ENCODE measurements at regions not wholly inside any gene's neighbourhood (a gene's known extent, or its start where the extent isn't known, plus 50 kb on each side); places are given as distances from the start of the nearest gene placed in this dataset.
"Not testable (repeated sequence)": the region's sequence is repeated elsewhere in the genome, so short reads cannot be mapped to it uniquely, and the experiment has no call there.

DNA sequence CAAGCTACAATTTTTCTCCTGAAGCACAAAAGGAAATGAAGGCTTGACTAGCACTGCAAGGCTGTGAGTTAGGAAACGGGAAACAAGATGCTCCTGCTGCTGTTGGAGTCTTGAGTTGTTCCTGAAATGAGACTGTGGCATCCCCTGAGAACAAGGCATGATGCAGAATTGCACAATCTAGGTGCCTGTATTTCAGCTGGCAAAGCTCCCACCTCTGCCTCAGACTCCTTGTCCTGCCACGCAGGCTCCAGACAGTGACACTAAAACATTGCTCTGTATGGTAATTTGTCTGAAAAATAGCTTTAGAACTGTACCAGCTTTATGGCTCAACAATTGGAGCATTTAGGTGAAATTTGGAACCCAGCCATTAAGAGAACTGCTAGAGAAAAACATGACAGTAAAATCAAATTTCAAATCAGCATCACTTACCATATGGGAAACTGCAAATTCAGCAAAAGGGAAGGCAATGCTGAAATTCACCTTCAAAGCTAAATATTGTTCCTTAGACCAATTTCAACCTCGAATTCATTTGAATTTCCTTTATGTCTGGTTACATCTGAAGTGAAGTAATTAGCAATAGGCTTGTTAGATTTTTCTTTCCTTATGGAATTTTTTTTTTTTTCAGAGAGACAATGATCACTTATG lies 103.4 kb downstream of the MFAP3L start:
- no peaks in the 10 kb centered on the region for H3K9me3 Mint-ChIP-seq (ENCODE audit: low read depth)
- DNase-seq (ENCODE audit: low spot score) = no peak

GRCh38 chr4:169921732-169922131 lies 104.5 kb downstream of the MFAP3L start:
- H3K27me3 Mint-ChIP-seq (ENCODE audit: low read depth) = peaks cover 18% of the 10 kb centered on the region
- H3K4me1 Mint-ChIP-seq (ENCODE audit: low read depth) = no peaks in the 10 kb centered on the region
- DNase-seq (ENCODE audit: low spot score) = no peak
- no peaks in the 10 kb centered on the region for H3K36me3 Mint-ChIP-seq (ENCODE audit: low read depth)
- no peak overlapping the region for H3K4me3 Mint-ChIP-seq (ENCODE audit: unreplicated experiment)
- peaks cover 4% of the 10 kb centered on the region for H3K9me3 Mint-ChIP-seq (ENCODE audit: low read depth)
- H3K27ac Mint-ChIP-seq (ENCODE audit: unreplicated experiment) = no peak overlapping the region
- TF ChIP-seq, protein P1, sequence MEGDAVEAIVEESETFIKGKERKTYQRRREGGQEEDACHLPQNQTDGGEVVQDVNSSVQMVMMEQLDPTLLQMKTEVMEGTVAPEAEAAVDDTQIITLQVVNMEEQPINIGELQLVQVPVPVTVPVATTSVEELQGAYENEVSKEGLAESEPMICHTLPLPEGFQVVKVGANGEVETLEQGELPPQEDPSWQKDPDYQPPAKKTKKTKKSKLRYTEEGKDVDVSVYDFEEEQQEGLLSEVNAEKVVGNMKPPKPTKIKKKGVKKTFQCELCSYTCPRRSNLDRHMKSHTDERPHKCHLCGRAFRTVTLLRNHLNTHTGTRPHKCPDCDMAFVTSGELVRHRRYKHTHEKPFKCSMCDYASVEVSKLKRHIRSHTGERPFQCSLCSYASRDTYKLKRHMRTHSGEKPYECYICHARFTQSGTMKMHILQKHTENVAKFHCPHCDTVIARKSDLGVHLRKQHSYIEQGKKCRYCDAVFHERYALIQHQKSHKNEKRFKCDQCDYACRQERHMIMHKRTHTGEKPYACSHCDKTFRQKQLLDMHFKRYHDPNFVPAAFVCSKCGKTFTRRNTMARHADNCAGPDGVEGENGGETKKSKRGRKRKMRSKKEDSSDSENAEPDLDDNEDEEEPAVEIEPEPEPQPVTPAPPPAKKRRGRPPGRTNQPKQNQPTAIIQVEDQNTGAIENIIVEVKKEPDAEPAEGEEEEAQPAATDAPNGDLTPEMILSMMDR (IDR thresholded peaks at IDR 0.05) = no peak

More for the DNA sequence above, 103.4 kb downstream of the MFAP3L start:
- H3K27me3 Mint-ChIP-seq (ENCODE audit: low read depth) = peaks cover 18% of the 10 kb centered on the region
- TF ChIP-seq, protein P1 (IDR thresholded peaks at IDR 0.05) = no peak
- H3K4me3 Mint-ChIP-seq (ENCODE audit: unreplicated experiment) = no peak overlapping the region
- H3K4me1 Mint-ChIP-seq (ENCODE audit: low read depth) = no peaks in the 10 kb centered on the region
- no peak overlapping the region for H3K27ac Mint-ChIP-seq (ENCODE audit: unreplicated experiment)
- H3K36me3 Mint-ChIP-seq (ENCODE audit: low read depth) = no peaks in the 10 kb centered on the region

- Mint-ChIP-seq H3K4me3 (ENCODE audit: unreplicated experiment) (no peak overlapping the region), H3K27me3 (ENCODE audit: low read depth) (peaks cover 18% of the 10 kb centered on the region), H3K9me3 (ENCODE audit: low read depth) (peaks cover 4% of the 10 kb centered on the region), H3K27ac (ENCODE audit: unreplicated experiment) (no peak overlapping the region), H3K36me3 (ENCODE audit: low read depth) (no peaks in the 10 kb centered on the region), H3K4me1 (ENCODE audit: low read depth) (no peaks in the 10 kb centered on the region)
- TF ChIP-seq, protein P1 (IDR thresholded peaks at IDR 0.05) = no peak
- DNase-seq (ENCODE audit: low spot score) = no peak
These were observed 105.0 kb downstream of the MFAP3L start for GRCh38 chr4:169921237-169921636.

DNA sequence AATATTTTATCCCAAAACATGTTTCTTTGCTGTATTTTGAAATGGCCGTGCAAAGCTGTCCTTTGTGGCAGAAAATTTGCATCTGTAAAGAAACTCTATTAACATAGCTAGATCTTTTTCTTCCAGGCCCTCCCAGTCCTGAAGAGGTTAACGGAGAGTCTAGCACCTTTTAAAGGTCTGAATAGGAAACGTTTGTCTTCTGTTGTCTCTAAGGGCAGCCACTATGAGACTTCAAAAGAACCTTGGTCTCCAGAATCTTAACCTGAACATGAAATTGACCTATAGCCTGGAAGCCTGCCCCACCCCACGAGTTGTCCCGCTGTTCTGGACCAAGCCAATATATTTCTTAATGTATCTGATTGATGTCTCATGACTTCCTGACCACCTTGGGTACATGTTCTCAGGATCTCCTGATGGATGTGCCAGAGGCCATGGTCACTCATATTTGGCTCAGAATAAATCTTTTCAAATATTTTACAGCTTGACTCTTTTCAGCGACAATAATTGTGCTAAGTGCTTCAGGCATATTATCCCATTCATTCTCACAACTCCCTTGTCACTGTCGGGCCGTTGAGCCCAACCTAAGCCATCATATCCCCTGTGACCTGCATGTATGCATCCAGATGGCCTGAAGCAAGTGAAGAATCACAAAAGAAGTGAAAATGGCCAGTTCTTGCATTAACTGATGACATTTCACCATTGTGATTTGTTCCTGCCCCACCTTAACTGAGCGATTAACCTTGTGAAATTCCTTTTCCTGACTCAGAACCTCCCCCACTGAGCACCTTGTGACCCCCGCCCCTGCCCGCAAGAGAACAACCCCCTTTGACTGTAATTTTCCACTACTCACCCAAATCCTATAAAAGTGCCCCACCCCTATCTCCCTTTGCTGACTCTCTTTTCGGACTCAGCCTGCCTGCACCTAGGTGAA lies 106.7 kb downstream of the MFAP3L start:
- not testable (repeated sequence) for H3K36me3 Mint-ChIP-seq (ENCODE audit: low read depth); H3K27ac Mint-ChIP-seq (ENCODE audit: unreplicated experiment); H3K4me1 Mint-ChIP-seq (ENCODE audit: low read depth); H3K9me3 Mint-ChIP-seq (ENCODE audit: low read depth); H3K4me3 Mint-ChIP-seq (ENCODE audit: unreplicated experiment); DNase-seq (ENCODE audit: low spot score)
- H3K27me3 Mint-ChIP-seq (ENCODE audit: low read depth) = peaks cover 18% of the 10 kb centered on the region

- DNase-seq (ENCODE audit: low spot score) = no peak
- TF ChIP-seq, protein P1 (IDR thresholded peaks at IDR 0.05) = no peak
These were observed 110.7 kb downstream of the MFAP3L start for GRCh38 chr4:169915545-169915944.

More at GRCh38 chr4:169915545-169915944, 110.7 kb downstream of the MFAP3L start:
- no peaks in the 10 kb centered on the region for H3K36me3 Mint-ChIP-seq (ENCODE audit: low read depth)
- H3K4me1 Mint-ChIP-seq (ENCODE audit: low read depth) = no peaks in the 10 kb centered on the region
- H3K27me3 Mint-ChIP-seq (ENCODE audit: low read depth) = peaks cover 15% of the 10 kb centered on the region
- H3K27ac Mint-ChIP-seq (ENCODE audit: unreplicated experiment) = no peak overlapping the region
- H3K9me3 Mint-ChIP-seq (ENCODE audit: low read depth) = peaks cover 4% of the 10 kb centered on the region
- no peak overlapping the region for H3K4me3 Mint-ChIP-seq (ENCODE audit: unreplicated experiment)
